Stomach (tissue), 8 donors: ENCODE measurements at regions not wholly inside any gene's neighbourhood (a gene's known extent, or its start where the extent isn't known, plus 50 kb on each side); places are given as distances from the start of the nearest gene placed in this dataset.

Experiments
- DNase-seq, 2 donors: peaks; one replicate each; pipeline versions ENCODE4 v3.0.0 to v3.0.0-alpha.2; 2013 to 2019
- H3K27ac ChIP-seq, 5 donors: fragments of 200-600 bp in 4 of 5; sonication (generic) in 4 of 5; one replicate each; pipeline ENCODE4 v1.5.1; 2013 to 2019; ENCODE audit warnings: mild to moderate bottlenecking in 1 of 5, moderate library complexity in 1 of 5
- H3K27me3 ChIP-seq, 3 donors: fragments of 200-600 bp; sonication (generic); one replicate each; pipeline ENCODE4 v1.5.1; 2017 to 2019; ENCODE audit warnings: mixed run types in 1 of 3
- H3K36me3 ChIP-seq, 4 donors: fragments of 200-600 bp; sonication (generic); 1 replicate in 3 of 4; 2 replicates in 1 of 4; pipeline ENCODE4 v1.5.1; 2016 to 2019
- H3K4me1 ChIP-seq, 4 donors: fragments of 200-600 bp; sonication (generic); one replicate each; pipeline ENCODE4 v1.5.1; 2016 to 2019
- H3K4me3 ChIP-seq, 4 donors: fragments of 200-600 bp; sonication (generic) in 3 of 4; one replicate each; pipeline ENCODE4 v1.5.1; 2016 to 2019; ENCODE audit warnings: mild to moderate bottlenecking in 1 of 4
- H3K9me3 ChIP-seq, 4 donors: fragments of 200-600 bp; sonication (generic); one replicate each; pipeline ENCODE4 v1.5.1; 2016 to 2019
- EP300 ChIP-seq: sonication (generic); formaldehyde crosslinking; IDR thresholded peaks from one replicate; pipeline ENCODE4 v1.6.1; 2017; ENCODE audit warnings: antibody characterized with exemption
- POLR2A ChIP-seq, 4 donors: fragments of 450-650 bp; IDR thresholded peaks; one replicate each; pipeline ENCODE4 v1.6.1; 2016; ENCODE audit warnings: antibody characterized with exemption in 4 of 4, control low read depth in 2 of 4, mild to moderate bottlenecking in 1 of 4, moderate library complexity in 1 of 4
- POLR2AphosphoS5 ChIP-seq, 3 donors: sonication (generic); formaldehyde crosslinking; IDR thresholded peaks; one replicate each; pipeline ENCODE4 v1.6.1; 2016; ENCODE audit warnings: antibody characterized with exemption in 3 of 3
- WGBS, 5 donors: extraction: QIAGEN DNeasy Blood & Tissue Kit in 3 of 5; methylation state at CpG; one replicate each; pipeline versions ENCODE4 v1.1.5 to v1.1.7; 2013 to 2018; 5-methylcytosine and 5-hydroxymethylcytosine counted together
- intact Hi-C: fragments of 100-400 bp; cut with DNase I; formaldehyde crosslinking; loops from one replicate; pipeline ENCODE4 v1.15.1; 2023; ENCODE audit warnings: low total_unique reads
- TF ChIP-seq, protein P1 (sequence below), 7 experiments: fragments of 450-650 bp in 4 of 7; fragments of 200-600 bp in 3 of 7; sonication (generic) in 3 of 7; IDR thresholded peaks; one replicate each; pipeline ENCODE4 v1.5.1; 2016 to 2019; ENCODE audit warnings: antibody characterized with exemption in 7 of 7, control low read depth in 2 of 7, mild to moderate bottlenecking in 1 of 7
- donor health status: healthy with polysubstance abuse.
- donor health status: Bipolar disorder and iron deficiency.
- donor health status: healthy.

DNA sequence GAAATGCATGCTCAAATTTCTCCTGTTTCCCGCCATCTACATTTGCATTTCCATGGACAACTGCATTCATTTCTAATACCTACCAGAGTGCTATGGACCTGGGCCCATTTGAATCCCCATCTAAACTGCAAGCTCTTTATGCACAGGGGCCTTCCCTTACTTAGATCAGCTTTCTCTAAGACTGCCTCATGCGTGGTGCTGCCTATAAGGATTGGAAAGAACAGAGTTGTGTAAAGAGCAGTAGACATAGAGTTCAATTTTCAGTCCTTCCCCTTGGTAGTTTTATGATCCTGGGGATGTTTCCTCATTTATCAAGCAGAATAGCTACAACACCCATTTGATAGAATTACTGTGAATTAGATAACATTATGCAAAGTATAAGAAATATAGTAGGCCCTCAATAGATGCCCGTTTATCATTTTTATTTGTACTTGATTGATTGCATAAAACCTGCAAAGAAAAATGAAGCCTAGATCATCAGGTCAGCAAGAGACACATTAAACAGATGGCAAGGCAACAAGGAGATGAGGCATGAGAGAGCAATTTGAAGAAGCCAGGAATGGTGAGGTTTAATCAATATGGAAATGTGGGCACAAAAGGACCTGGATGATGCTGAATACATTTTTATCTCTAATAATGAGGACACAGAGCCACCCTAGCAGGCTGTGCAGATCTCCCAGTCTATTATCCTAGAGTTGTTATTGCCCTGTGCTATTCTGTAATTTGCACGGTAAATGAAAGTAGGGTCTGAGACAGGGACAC, 359.7 kb downstream of the FAM181B start:
- no peak for TF ChIP-seq POLR2A (IDR thresholded peaks at IDR 0.05)
- no peak for TF ChIP-seq EP300
- TF ChIP-seq, protein P1, sequence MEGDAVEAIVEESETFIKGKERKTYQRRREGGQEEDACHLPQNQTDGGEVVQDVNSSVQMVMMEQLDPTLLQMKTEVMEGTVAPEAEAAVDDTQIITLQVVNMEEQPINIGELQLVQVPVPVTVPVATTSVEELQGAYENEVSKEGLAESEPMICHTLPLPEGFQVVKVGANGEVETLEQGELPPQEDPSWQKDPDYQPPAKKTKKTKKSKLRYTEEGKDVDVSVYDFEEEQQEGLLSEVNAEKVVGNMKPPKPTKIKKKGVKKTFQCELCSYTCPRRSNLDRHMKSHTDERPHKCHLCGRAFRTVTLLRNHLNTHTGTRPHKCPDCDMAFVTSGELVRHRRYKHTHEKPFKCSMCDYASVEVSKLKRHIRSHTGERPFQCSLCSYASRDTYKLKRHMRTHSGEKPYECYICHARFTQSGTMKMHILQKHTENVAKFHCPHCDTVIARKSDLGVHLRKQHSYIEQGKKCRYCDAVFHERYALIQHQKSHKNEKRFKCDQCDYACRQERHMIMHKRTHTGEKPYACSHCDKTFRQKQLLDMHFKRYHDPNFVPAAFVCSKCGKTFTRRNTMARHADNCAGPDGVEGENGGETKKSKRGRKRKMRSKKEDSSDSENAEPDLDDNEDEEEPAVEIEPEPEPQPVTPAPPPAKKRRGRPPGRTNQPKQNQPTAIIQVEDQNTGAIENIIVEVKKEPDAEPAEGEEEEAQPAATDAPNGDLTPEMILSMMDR (IDR thresholded peaks at IDR 0.05), result no peak
- no peak for TF ChIP-seq POLR2AphosphoS5 (IDR thresholded peaks at IDR 0.05)
- intact Hi-C loops, result no loop called here
- WGBS, 5 donors, result 77 to 87% (median 84%) methylated on average over 4 of the region's 4 CpGs

DNA sequence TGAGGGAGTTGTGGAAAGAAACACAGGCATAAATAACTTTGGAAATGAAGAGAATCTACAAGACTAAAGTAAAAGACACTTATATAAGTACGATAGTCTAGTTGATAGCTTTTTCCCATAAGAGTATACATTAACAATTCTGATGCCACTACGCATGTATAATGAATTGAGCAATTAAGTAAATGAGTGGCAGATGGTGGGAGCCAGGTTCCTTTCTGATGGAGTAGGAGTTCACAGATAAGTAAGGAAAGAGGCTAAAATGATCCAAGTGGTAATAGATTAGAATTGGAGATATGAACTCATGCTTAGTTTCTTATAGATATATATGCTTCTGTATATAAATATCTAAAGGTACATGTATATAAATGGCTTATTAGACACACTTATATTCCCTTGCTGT, 368.3 kb downstream of the FAM181B start:
- no peak overlapping the region for H3K4me3 ChIP-seq
- H3K4me1 ChIP-seq, result no peaks in the 10 kb centered on the region
- H3K36me3 ChIP-seq, result no peaks in the 10 kb centered on the region
- DNase-seq, result no peak
- 71 to 76% (median 74%) methylated on average over 2 of the region's 2 CpGs for WGBS, 5 donors
- H3K27ac ChIP-seq, result no peak overlapping the region
- no peaks in the 10 kb centered on the region for H3K9me3 ChIP-seq
- TF ChIP-seq EP300, result no peak
- TF ChIP-seq POLR2AphosphoS5 (IDR thresholded peaks at IDR 0.05), result no peak
- TF ChIP-seq POLR2A (IDR thresholded peaks at IDR 0.05), result no peak
- TF ChIP-seq, protein P1 (IDR thresholded peaks at IDR 0.05), result no peak
- H3K27me3 ChIP-seq, result no peaks in the 10 kb centered on the region
- intact Hi-C loops, result no loop called here

More for the DNA sequence above, 359.7 kb downstream of the FAM181B start:
- H3K27ac ChIP-seq, result no peak overlapping the region
- no peak overlapping the region for H3K4me3 ChIP-seq
- H3K36me3 ChIP-seq, result no peaks in the 10 kb centered on the region
- H3K27me3 ChIP-seq, result no peaks in the 10 kb centered on the region
- no peaks in the 10 kb centered on the region for H3K4me1 ChIP-seq
- H3K9me3 ChIP-seq, result no peaks in the 10 kb centered on the region
- no peak for DNase-seq

DNA sequence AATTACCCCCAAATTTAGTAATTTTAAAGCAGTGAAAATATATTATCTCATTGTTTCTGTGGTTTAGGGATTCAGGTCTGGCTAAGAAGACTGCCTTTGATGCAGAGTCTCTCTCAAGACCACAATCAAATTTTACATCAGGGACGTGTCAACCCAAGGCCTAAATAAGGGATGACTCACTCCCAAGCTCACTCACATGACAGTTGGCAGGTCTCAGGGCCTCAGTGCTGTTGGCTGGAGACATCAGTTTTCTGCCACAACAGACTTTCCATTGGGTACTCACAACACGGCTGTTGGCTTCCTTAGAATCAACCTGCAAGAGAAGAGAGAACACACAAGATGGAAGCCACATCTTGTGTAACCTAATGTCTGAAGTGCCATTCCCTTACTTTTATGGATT, 377.3 kb downstream of the FAM181B start:
- Histone ChIP-seq H3K4me3 (no peak overlapping the region), H3K4me1 (no peaks in the 10 kb centered on the region), H3K9me3 (peaks cover 0 to 12% (median 9%) of the 10 kb centered on the region in 4 donors), H3K36me3 (no peaks in the 10 kb centered on the region), H3K27me3 (no peaks in the 10 kb centered on the region), H3K27ac (no peak overlapping the region)
- no peak for TF ChIP-seq POLR2A (IDR thresholded peaks at IDR 0.05)
- TF ChIP-seq, protein P1 (IDR thresholded peaks at IDR 0.05), result no peak
- no peak for TF ChIP-seq EP300
- TF ChIP-seq POLR2AphosphoS5 (IDR thresholded peaks at IDR 0.05), result no peak
- intact Hi-C loops, result no loop called here
- 64 to 90% (median 79%) methylated on average over 2 of the region's 2 CpGs for WGBS, 5 donors
- no peak for DNase-seq

DNA sequence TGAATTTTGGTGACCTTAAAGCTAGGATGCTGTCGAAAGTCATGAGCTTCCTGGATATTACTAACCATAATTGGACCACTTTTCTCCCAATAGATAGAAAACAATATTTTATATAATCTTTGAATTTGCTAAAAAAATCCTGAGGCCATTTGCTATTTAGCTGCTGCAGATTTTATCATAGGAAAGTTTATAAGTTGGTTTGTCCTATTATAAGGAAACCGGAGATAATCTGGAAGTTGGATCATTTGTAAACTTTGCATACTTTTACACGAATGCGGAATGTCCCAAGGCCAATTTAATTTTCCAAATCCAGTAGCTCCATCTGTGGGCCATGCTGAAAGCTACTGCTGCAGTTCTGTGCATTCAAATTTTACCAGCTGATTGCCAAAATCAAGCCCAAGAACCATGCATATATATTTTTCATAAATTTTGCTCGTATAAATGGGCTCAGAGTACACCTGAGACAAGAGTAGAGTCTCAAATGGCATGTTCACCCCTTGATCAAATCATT, 378.3 kb downstream of the FAM181B start:
- Histone ChIP-seq H3K4me1 (no peaks in the 10 kb centered on the region), H3K27ac (no peak overlapping the region), H3K36me3 (no peaks in the 10 kb centered on the region), H3K27me3 (no peaks in the 10 kb centered on the region), H3K4me3 (no peak overlapping the region), H3K9me3 (peaks cover 0 to 12% (median 9%) of the 10 kb centered on the region in 4 donors)
- 61 to 67% (median 66%) methylated on average over 5 of the region's 5 CpGs for WGBS, 5 donors
- intact Hi-C loops, result no loop called here
- TF ChIP-seq POLR2AphosphoS5 (IDR thresholded peaks at IDR 0.05) (no peak), POLR2A (IDR thresholded peaks at IDR 0.05) (no peak), EP300 (no peak)
- TF ChIP-seq, protein P1 (IDR thresholded peaks at IDR 0.05), result no peak
- no peak for DNase-seq
